NCI-H510A treated with DMSO at 0.1 percent for 48 hours (cell line): ENCODE measurements at regions not wholly inside any gene's neighbourhood (a gene's known extent, or its start where the extent isn't known, plus 50 kb on each side); places are given as distances from the start of the nearest gene placed in this dataset.

ENCODE experiments used
- DNase-seq: peaks from one replicate; lab custom pipeline; 2025; lab: John Stamatoyannopoulos, UW

GRCh38 chr6:23929201-23929600, 196.8 kb upstream of the NRSN1 start:
- DNase-seq: no peak

- DNase-seq: no peak
These were observed 185.5 kb upstream of the NRSN1 start for GRCh38 chr6:23940466-23940865.

- no peak for DNase-seq
These were observed 174.3 kb upstream of the NRSN1 start for GRCh38 chr6:23951691-23952090.

DNA sequence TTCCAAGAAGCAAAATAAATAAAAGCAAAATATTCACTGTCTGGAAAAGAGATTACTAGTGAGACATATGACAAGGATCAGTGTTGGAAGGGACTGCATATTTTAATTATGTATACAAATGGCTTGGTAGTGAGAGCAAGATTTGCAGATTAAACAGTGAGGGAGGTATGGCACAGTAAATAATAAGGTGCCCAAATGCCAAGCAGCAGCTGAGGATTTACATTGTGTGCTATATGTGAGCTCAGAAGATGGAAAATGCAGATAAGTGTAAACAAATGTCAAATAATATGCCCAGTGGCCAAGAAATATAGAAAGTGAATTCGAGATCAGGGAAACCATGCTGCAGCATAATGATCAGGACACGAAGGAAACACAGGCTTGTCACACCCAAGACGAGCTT, 173.8 kb upstream of the NRSN1 start:
- DNase-seq: no peak

- no peak for DNase-seq
These were observed 172.0 kb upstream of the NRSN1 start for GRCh38 chr6:23953976-23954375.

- no peak for DNase-seq
These were observed 169.0 kb upstream of the NRSN1 start for GRCh38 chr6:23957017-23957416.

GRCh38 chr6:23964865-23965264, 161.2 kb upstream of the NRSN1 start:
- no peak for DNase-seq

DNA sequence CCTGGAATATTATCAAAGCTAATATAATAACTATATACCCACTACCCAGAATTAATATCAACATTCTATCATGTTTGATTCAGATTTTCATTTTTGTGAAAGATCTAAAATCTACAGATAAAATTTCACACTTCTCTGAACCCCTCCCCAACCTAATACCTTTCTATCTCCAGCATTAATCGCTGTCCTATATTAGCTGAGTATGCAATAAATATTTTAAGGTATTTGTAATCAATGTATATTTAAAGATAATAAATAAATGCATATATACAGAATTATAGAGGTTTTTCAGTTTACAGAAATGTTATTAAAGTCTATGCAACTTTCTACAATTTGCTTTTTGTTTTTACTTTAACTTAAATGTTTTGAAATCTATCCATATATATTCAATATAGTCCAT, 156.7 kb upstream of the NRSN1 start:
- no peak for DNase-seq

- no peak for DNase-seq
These were observed 148.3 kb upstream of the NRSN1 start for GRCh38 chr6:23977706-23978105.

DNA sequence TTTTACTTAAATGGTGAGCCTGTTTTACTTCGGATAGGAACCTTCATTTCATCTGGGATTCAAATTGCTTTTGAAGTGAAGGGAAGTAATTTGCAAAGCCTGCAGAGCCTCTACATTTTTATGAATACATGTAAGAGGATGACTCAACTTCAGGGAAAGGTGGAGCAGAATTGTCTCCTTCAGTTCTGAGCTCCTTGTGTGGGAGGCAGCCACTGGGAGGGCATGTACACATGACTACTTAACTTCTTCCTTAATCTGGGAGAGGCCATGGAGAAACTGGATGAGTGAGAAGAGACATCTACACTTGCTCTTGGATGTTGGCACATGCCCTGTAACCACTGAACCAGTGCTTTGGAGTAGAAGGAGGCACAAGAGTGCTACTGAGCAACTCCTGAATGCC, 145.1 kb upstream of the NRSN1 start:
- no peak for DNase-seq

DNA sequence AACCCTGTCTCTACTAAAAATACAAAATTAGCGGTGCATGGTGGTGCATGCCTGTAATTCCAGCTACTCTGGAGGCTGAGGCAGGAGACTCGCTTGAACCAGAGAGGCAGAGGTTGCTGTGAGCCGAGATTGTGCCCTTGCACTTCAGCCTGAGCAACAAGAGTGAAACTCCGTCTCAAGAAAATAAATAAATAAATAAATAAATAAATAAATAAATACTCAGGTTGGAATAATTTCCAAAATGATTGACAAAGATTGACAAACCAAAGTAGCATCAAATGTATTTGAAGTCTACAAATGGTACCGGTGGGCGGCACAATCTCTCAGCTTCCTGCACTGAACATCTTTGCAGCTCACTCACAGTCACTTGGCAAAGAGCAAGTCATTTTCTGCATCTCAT, 144.1 kb upstream of the NRSN1 start:
- no peak for DNase-seq

DNA sequence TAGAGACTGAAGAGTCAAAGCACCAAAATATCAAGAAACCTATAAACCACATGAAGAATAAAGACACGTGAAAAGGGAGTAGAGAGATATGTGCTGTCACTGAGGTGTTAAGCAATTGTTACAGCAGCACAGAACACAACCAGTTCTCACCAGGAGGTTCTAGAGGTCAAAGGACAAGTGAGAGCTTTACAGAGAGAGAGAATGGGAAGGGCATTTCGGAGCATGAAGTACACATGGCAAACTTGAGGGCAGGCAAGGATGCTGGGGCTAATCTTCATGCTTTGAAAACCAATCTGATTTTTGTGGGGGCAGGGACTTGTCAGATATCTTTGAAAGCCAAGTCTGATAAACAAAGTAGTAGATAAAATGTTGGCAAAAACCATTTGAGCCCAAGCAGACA, 142.3 kb upstream of the NRSN1 start:
- no peak for DNase-seq

GRCh38 chr6:23985015-23985414, 141.0 kb upstream of the NRSN1 start:
- no peak for DNase-seq

DNA sequence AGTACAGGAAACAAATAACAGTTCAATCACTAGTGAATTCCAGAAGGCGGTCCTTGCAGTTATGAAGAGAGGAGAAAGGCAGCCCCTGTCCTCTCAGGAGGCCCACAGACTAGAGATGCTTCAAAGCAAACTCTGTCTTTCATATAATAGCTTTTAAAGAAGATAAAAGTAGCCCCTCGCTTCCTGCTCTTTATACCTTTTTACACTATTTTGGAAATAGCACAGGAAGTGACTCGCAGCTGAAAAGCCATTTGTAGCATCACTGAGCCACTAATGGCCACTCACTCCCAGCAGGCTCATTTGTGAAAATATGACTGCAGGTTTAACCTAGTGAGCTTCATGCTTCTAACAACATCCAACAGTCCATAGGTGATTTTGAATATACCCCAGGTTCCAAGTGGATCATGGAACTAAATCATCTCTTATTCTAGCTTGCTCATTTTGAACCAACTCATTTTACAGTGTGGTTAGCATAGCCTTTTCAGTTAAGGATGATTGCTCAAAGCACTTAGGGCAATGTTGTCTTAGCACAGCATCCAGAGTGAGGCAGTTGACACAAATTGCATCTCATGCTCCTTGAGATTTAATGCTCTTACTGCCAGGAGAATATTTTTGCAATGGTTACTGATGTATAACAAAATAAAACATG, 136.0 kb upstream of the NRSN1 start:
- DNase-seq: no peak

DNA sequence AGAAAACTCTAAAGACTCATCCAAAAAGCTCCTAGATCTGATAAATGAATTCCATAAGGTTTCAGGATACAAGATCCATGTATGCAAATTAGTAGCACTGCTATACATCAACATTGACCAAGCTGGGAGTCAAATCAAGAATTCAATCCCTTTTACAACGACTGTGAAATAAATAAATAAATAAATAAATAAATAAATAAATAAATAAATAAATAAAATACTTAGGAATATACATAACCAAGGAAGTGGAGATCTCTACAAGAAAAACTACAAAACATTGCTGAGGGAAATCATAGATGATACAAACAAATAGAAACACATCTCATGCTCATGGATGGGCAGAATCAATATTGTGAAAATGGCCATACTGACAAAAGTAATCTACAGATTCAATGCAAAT, 132.0 kb upstream of the NRSN1 start:
- no peak for DNase-seq

DNA sequence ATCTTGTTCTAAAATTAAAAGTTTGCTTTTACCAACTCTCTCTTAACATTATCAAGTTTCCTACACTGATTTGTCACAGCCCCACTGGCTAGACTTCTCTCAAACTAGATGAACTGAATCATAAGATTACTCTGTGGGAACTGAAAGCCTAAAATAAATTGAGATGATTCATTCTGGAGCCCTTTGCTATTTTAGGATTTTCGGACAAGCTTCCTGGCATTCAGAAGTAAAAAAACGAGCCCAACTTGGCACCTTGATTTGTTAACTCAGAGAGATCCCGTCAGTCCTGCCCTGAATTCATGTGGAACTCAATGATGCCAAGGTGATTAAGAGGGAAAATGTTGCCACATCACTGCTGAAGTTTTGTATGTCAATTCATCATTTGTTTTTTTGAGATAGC, 122.0 kb upstream of the NRSN1 start:
- no peak for DNase-seq

DNA sequence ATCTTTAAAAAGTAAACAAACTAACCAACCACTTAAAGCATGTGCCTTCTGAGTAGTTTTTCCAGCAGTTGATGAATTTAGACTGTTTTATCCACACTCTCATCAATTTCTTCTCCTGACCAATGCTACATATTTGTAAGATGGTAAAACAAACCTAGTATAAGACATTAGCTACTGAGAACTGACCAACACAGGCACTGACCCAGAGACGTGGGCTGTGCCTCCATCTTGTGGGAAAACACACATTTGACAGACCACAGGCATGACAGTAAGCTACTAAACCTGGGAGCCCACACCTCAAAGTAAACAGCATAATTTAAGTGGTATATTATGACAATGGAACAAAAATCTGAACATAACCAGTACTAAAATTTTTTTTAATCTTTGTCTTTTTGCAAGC, 121.4 kb upstream of the NRSN1 start:
- DNase-seq: no peak

GRCh38 chr6:24006254-24006653, 119.8 kb upstream of the NRSN1 start:
- DNase-seq: no peak

- no peak for DNase-seq
These were observed 116.7 kb upstream of the NRSN1 start for GRCh38 chr6:24009319-24009718.

GRCh38 chr6:24010133-24010532, 115.9 kb upstream of the NRSN1 start:
- no peak for DNase-seq

GRCh38 chr6:24016286-24016685, 109.7 kb upstream of the NRSN1 start:
- DNase-seq: no peak

- no peak for DNase-seq
These were observed 109.2 kb upstream of the NRSN1 start for GRCh38 chr6:24016857-24017256.

GRCh38 chr6:24019393-24019792, 106.6 kb upstream of the NRSN1 start:
- DNase-seq: no peak

DNA sequence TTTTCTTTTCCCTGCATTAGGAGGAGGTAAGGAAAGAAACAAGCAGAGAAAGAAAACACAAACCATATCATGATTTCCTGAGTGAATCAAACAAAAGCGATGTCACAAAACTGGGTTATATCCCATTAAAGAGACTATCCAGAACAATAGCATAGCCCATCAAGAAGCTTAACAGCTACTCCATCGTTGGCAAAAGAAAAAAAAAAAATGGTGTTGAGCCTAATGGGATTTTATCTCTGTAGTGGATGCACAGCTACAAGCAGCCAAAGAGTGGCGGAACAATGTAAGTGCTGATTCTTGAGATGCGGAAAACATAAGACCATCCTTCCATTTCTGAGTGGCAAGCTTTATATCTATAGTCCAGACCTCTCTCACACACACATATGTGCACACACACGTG, 106.2 kb upstream of the NRSN1 start:
- DNase-seq: no peak

DNA sequence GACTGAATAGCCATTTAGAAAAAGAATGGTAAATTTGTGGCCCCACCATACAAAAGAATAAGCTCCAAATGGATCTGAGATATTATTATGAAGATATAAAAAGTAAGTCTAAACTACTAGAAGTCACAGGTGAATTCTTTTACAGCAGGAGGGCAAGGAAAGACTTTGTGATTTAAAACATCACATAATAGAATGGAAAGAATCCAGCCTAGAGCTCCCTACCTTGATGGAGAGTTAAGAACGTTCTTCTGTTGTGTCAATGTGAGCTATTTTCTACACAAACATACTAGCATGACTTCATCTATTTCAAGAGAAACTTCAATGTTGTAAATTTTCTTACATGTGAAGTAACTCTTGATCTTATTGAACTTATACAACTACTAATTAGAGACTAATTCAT, 100.0 kb upstream of the NRSN1 start:
- no peak for DNase-seq
